H1 (cell line): ENCODE measurements at regions not wholly inside any gene's neighbourhood (a gene's known extent, or its start where the extent isn't known, plus 50 kb on each side); places are given as distances from the start of the nearest gene placed in this dataset.

Experiments
- CTCF ChIA-PET: fragments of 300-600 bp; sonication (Branson Sonifier 250); formaldehyde crosslinking; loops from one replicate; lab custom pipeline; 2021; ENCODE audit not compliant: partially characterized antibody; lab: Charles Lee
- POLR2A ChIA-PET: fragments of 300-600 bp; sonication (Branson Sonifier 250); formaldehyde crosslinking; loops from one replicate; lab custom pipeline; 2021; ENCODE audit warnings: inconsistent platforms; ENCODE audit not compliant: partially characterized antibody; lab: Charles Lee
- DNase-seq, 2 experiments: peaks; one replicate each; pipeline versions ENCODE4 v3.0.0 to v3.0.0-alpha.2; 2010 to 2022; ENCODE audit warnings: low spot score in 2 of 2, low read depth in 1 of 2, mixed read lengths in 1 of 2
- FAIRE-seq: peaks from 2 replicates; lab custom pipeline; 2011; peaks lifted over from hg19 to GRCh38; lab: Jason Lieb, UNC
- H2AFZ ChIP-seq: 2 replicates; pipeline ENCODE4 v1.8.1; 2012; ENCODE audit warnings: low read length, inconsistent platforms
- H2AK5ac ChIP-seq: 2 replicates; pipeline ENCODE4 v1.6.1; 2013; ENCODE audit warnings: low read depth, low read length
- H2BK120ac ChIP-seq: replicated peaks from 2 replicates; pipeline ENCODE3; 2013; ENCODE audit warnings: low read depth, low read length, inconsistent platforms
- H2BK12ac ChIP-seq: 2 replicates; pipeline ENCODE4 v1.6.1; 2013; ENCODE audit warnings: low read depth, low read length
- H2BK15ac ChIP-seq: 2 replicates; pipeline ENCODE4 v1.6.1; 2013; ENCODE audit warnings: low read length
- H2BK20ac ChIP-seq: 2 replicates; pipeline ENCODE4 v1.6.1; 2013; ENCODE audit warnings: low read length
- H2BK5ac ChIP-seq: 2 replicates; pipeline ENCODE4 v1.6.1; 2013; ENCODE audit warnings: low read depth, low read length
- H3K14ac ChIP-seq: 2 replicates; pipeline ENCODE4 v1.6.1; 2013; ENCODE audit warnings: inconsistent platforms; ENCODE audit not compliant: insufficient read length
- H3K18ac ChIP-seq: 2 replicates; pipeline ENCODE4 v1.6.1; 2013; ENCODE audit warnings: low read length; ENCODE audit errors: extremely low read depth
- H3K23ac ChIP-seq: 2 replicates; pipeline ENCODE4 v1.6.1; 2013; ENCODE audit warnings: inconsistent platforms; ENCODE audit not compliant: insufficient read length
- H3K23me2 ChIP-seq: 2 replicates; pipeline ENCODE4 v1.6.1; 2013; ENCODE audit warnings: low read depth, low read length
- H3K27ac ChIP-seq: 2 replicates; pipeline ENCODE4 v1.6.1; 2011; ENCODE audit warnings: low read depth, low read length, inconsistent platforms
- H3K27me3 ChIP-seq, 4 experiments: replicated peaks in 1 of 4; 1 replicate in 1 of 4; 2 replicates in 3 of 4; pipeline versions ENCODE4 v1.6.1 to v1.8.1; 2011 to 2013; ENCODE audit warnings: low read length in 3 of 4, mild to moderate bottlenecking in 3 of 4, inconsistent platforms in 2 of 4, mixed read lengths in 2 of 4, moderate library complexity in 1 of 4; ENCODE audit not compliant: control insufficient read depth in 3 of 4, insufficient read depth in 3 of 4; ENCODE audit errors: extremely low read depth in 1 of 4
- H3K36me3 ChIP-seq, 4 experiments: 2 replicates each; pipeline versions ENCODE4 v1.6.1 to v1.8.1; 2011 to 2013; ENCODE audit warnings: mild to moderate bottlenecking in 4 of 4, low read length in 3 of 4, moderate library complexity in 2 of 4, control low read depth in 1 of 4, inconsistent platforms in 1 of 4; ENCODE audit not compliant: insufficient read depth in 4 of 4, control insufficient read depth in 2 of 4
- H3K4ac ChIP-seq: replicated peaks from 2 replicates; pipeline ENCODE3; 2013; ENCODE audit warnings: low read length, low read depth, mixed read lengths, inconsistent platforms; ENCODE audit not compliant: insufficient read length
- H3K4me1 ChIP-seq, 4 experiments: replicated peaks in 1 of 4; 1 replicate in 1 of 4; 2 replicates in 3 of 4; pipeline versions ENCODE4 v1.6.1 to v1.8.1; 2011 to 2013; ENCODE audit warnings: low read length in 3 of 4, inconsistent platforms in 2 of 4, mixed read lengths in 1 of 4; ENCODE audit not compliant: insufficient read depth in 4 of 4, control insufficient read depth in 3 of 4
- H3K4me2 ChIP-seq, 2 experiments: 2 replicates each; pipeline versions ENCODE4 v1.6.1 to v1.8.1; 2011 to 2013; ENCODE audit warnings: low read depth in 2 of 2, low read length in 2 of 2, control low read depth in 1 of 2, inconsistent platforms in 1 of 2, mild to moderate bottlenecking in 1 of 2; ENCODE audit not compliant: insufficient read depth in 1 of 2
- H3K4me3 ChIP-seq, 4 experiments: fragments of 200-600, 300-600 bp in 1 of 4; sonication (generic), shearing (Covaris generic), sonication (Bioruptor Twin) in 1 of 4; 2 replicates each; pipeline versions ENCODE4 v1.5.1 to v1.8.1; 2011 to 2016; ENCODE audit warnings: low read length in 4 of 4, low read depth in 3 of 4, control low read depth in 2 of 4, inconsistent platforms in 2 of 4, mild to moderate bottlenecking in 2 of 4, mixed read lengths in 1 of 4, moderate library complexity in 1 of 4; ENCODE audit not compliant: insufficient read depth in 2 of 4; ENCODE audit errors: extremely low read depth in 1 of 4
- H3K56ac ChIP-seq: replicated peaks from 2 replicates; pipeline ENCODE3; 2013; ENCODE audit warnings: low read depth, mild to moderate bottlenecking, mixed read lengths, low read length, inconsistent platforms; ENCODE audit not compliant: insufficient read length
- H3K79me1 ChIP-seq: 2 replicates; pipeline ENCODE4 v1.6.1; 2013; ENCODE audit warnings: low read depth, low read length, control low read depth
- H3K79me2 ChIP-seq, 2 experiments: 2 replicates each; pipeline versions ENCODE4 v1.6.1 to v1.8.1; 2012 to 2013; ENCODE audit warnings: low read length in 2 of 2, mild to moderate bottlenecking in 2 of 2, inconsistent platforms in 1 of 2; ENCODE audit not compliant: insufficient read depth in 2 of 2, control insufficient read depth in 1 of 2
- H3K9ac ChIP-seq, 4 experiments: replicated peaks in 1 of 4; 1 replicate in 1 of 4; 2 replicates in 3 of 4; pipeline versions ENCODE4 v1.6.1 to v1.8.1; 2011 to 2013; ENCODE audit warnings: low read depth in 3 of 4, low read length in 3 of 4, control low read depth in 2 of 4, mild to moderate bottlenecking in 2 of 4, moderate library complexity in 2 of 4, inconsistent platforms in 1 of 4; ENCODE audit errors: extremely low read depth in 1 of 4
- H3K9me3 ChIP-seq, 2 experiments: 2 replicates each; pipeline versions ENCODE4 v1.6.1 to v1.8.1; 2012 to 2013; ENCODE audit warnings: mild to moderate bottlenecking in 2 of 2, moderate library complexity in 2 of 2, control low read depth in 1 of 2, inconsistent platforms in 1 of 2, low read depth in 1 of 2, low read length in 1 of 2, mixed read lengths in 1 of 2; ENCODE audit not compliant: insufficient read depth in 2 of 2
- H4K20me1 ChIP-seq, 2 experiments: replicated peaks in 1 of 2; 2 replicates each; pipeline versions ENCODE3 to v1.8.1; 2011 to 2013; ENCODE audit warnings: inconsistent platforms in 2 of 2, low read length in 2 of 2, mild to moderate bottlenecking in 1 of 2; ENCODE audit not compliant: insufficient read depth in 2 of 2, control insufficient read depth in 1 of 2
- H4K5ac ChIP-seq: 2 replicates; pipeline ENCODE4 v1.6.1; 2013; ENCODE audit warnings: low read length, low read depth, mixed read lengths, inconsistent platforms; ENCODE audit not compliant: insufficient read length
- H4K8ac ChIP-seq: 2 replicates; pipeline ENCODE4 v1.8.0; 2013; ENCODE audit warnings: mild to moderate bottlenecking, moderate library complexity, low read length, inconsistent platforms; ENCODE audit not compliant: insufficient read depth; ENCODE audit errors: extremely low read depth
- H4K91ac ChIP-seq: replicated peaks from 2 replicates; pipeline ENCODE3; 2013; ENCODE audit warnings: low read length, mixed read lengths, inconsistent platforms; ENCODE audit not compliant: insufficient read length
- CBX8 ChIP-seq: fragments of 300-800, 300-1000 bp; sonication (generic); IDR thresholded peaks from 2 replicates; pipeline ENCODE4 v1.7.1; 2016; ENCODE audit warnings: low read depth, low read length, borderline replicate concordance
- CHD1 ChIP-seq: IDR thresholded peaks from 2 replicates; pipeline ENCODE4 v1.6.1; 2012; ENCODE audit warnings: low read depth, low read length, improper control_type of control experiment
- E2F6 ChIP-seq: IDR thresholded peaks from 2 replicates; pipeline ENCODE4 v1.6.1; 2012; ENCODE audit warnings: inconsistent platforms
- POLR2A ChIP-seq, 2 experiments: IDR thresholded peaks; 1 replicate in 1 of 2; 2 replicates in 1 of 2; pipeline ENCODE4 v1.6.1; 2011; ENCODE audit warnings: low read depth in 2 of 2, low read length in 2 of 2, mild to moderate bottlenecking in 2 of 2; ENCODE audit errors: control extremely low read depth in 1 of 2
- SIN3A ChIP-seq, 2 experiments: IDR thresholded peaks in 1 of 2; conservative IDR thresholded peaks in 1 of 2; 2 replicates each; pipeline ENCODE4 v1.6.1; 2011 to 2012; ENCODE audit warnings: low read length in 2 of 2, improper control_type of control experiment in 1 of 2, low read depth in 1 of 2, mild to moderate bottlenecking in 1 of 2
- SP1 ChIP-seq: IDR thresholded peaks from 2 replicates; pipeline ENCODE4 v1.6.1; 2011; ENCODE audit warnings: low read depth, low read length
- SRF ChIP-seq: IDR thresholded peaks from 2 replicates; pipeline ENCODE4 v1.6.1; 2011; ENCODE audit warnings: mild to moderate bottlenecking, low read depth, low read length, moderate library complexity
- TAF1 ChIP-seq: IDR thresholded peaks from 2 replicates; pipeline ENCODE4 v1.6.1; 2011; ENCODE audit warnings: mild to moderate bottlenecking, low read depth, low read length
- TAF7 ChIP-seq: optimal IDR thresholded peaks from 2 replicates; pipeline ENCODE3; 2011; ENCODE audit warnings: low read depth, mild to moderate bottlenecking, inconsistent platforms, low read length, moderate library complexity, borderline replicate concordance
- USF2 ChIP-seq: IDR thresholded peaks from 2 replicates; pipeline ENCODE4 v1.6.1; 2011; ENCODE audit warnings: low read length, improper control_type of control experiment
- ZNF274 ChIP-seq: IDR thresholded peaks from 2 replicates; pipeline ENCODE4 v1.7.0; 2012; ENCODE audit warnings: low read length, borderline replicate concordance; ENCODE audit errors: extremely low read depth
- WGBS, 2 experiments: shearing (Covaris generic) in 1 of 2; methylation state at CpG; one replicate each; pipeline versions ENCODE4 v1.1.6 to v1.1.7; 2013 to 2015; ENCODE audit warnings: low lambda C conversion rate in 2 of 2, mixed read lengths in 2 of 2, inconsistent platforms in 1 of 2, low coverage in 1 of 2, missing lambda C conversion rate in 1 of 2; ENCODE audit not compliant: insufficient replicate concordance in 2 of 2, insufficient coverage in 1 of 2, insufficient read length in 1 of 2; ENCODE audit errors: extremely low coverage in 1 of 2, missing lambda C conversion rate in 1 of 2; 5-methylcytosine and 5-hydroxymethylcytosine counted together

DNA sequence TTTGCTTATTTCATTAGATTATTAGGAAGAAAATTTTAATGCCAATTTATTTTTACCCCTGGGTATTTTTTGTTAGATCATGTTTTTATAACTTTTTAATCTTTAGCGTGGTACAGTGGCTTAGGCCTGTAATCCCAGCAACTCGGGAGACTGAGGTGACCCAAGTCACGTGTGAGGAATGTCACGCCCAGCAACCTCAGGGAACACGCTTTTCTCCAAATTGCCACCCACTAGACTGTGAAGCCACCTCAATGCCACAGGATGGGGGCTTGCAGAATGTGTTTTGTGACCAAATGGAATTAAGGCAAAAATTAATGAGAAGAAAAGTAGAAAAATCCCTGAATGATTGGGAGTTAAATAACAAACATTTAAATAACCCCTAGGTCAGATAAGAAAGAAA, 141.8 kb downstream of the LAT start:
- Histone ChIP-seq H2BK12ac (no peak overlapping the region), H4K5ac (no peak overlapping the region), H3K79me2 (no peaks in the 10 kb centered on the region), H3K23ac (no peak overlapping the region), H3K4me1 (peaks cover 0 to under 1% (median under 1%) of the 10 kb centered on the region in 4 experiments; a peak in 1 of 7 replicates), H3K9me3 (no peaks in the 10 kb centered on the region), H4K20me1 (no peaks in the 10 kb centered on the region), H3K27ac (no peak overlapping the region), H3K56ac (no peak overlapping the region), H3K36me3 (no peaks in the 10 kb centered on the region), H2AFZ (no peak overlapping the region), H2AK5ac (no peak overlapping the region), H3K23me2 (no peaks in the 10 kb centered on the region), H3K18ac (no peak overlapping the region), H2BK15ac (no peak overlapping the region), H3K4me3 (no peak overlapping the region), H3K27me3 (peaks cover 3 to 34% (median 24%) of the 10 kb centered on the region in 4 experiments), H4K8ac (no peak overlapping the region), H3K4ac (no peak overlapping the region), H3K9ac (no peak overlapping the region), H4K91ac (no peak overlapping the region), H2BK5ac (no peak overlapping the region), H2BK20ac (no peak overlapping the region), H3K79me1 (no peaks in the 10 kb centered on the region), H3K14ac (no peak overlapping the region), H3K4me2 (no peak overlapping the region), H2BK120ac (no peak overlapping the region)
- ChIA-PET CTCF (no interaction called here), POLR2A (no interaction called here)
- DNase-seq: no peak
- no peak for FAIRE-seq
- WGBS, 2 experiments: 85% methylated on average over 5 of the region's 5 CpGs; no CpG with 5 or more reads in 1 of the 2 experiments
- TF ChIP-seq SRF: no peak
- TF ChIP-seq CBX8: no peak
- TF ChIP-seq USF2: no peak
- no peak for TF ChIP-seq TAF1
- no peak for TF ChIP-seq E2F6
- TF ChIP-seq CHD1: no peak
- TF ChIP-seq SP1: no peak
- TF ChIP-seq TAF7: no peak
- TF ChIP-seq SIN3A (conservative IDR thresholded peaks at IDR 0.05 in 1 of 2, IDR thresholded peaks at IDR 0.05 in 1 of 2; ENCODE audit: low read depth in 1 of 2, low read length in 2 of 2): no peak
- TF ChIP-seq ZNF274: no peak
- TF ChIP-seq POLR2A (IDR thresholded peaks at IDR 0.05; ENCODE audit: control extremely low read depth in 1 of 2, low read depth in 2 of 2, low read length in 2 of 2): no peak
